HG02981 (cell line): ENCODE measurements at regions not wholly inside any gene's neighbourhood (a gene's known extent, or its start where the extent isn't known, plus 50 kb on each side); places are given as distances from the start of the nearest gene placed in this dataset.

Experiments used
- ATAC-seq: cut with Tn5 transposase; IDR thresholded peaks from one replicate; pipeline ENCODE4 v1.9.1; 2021; ENCODE audit warnings: mild to moderate bottlenecking, moderate library complexity; ENCODE audit not compliant: unreplicated experiment

DNA sequence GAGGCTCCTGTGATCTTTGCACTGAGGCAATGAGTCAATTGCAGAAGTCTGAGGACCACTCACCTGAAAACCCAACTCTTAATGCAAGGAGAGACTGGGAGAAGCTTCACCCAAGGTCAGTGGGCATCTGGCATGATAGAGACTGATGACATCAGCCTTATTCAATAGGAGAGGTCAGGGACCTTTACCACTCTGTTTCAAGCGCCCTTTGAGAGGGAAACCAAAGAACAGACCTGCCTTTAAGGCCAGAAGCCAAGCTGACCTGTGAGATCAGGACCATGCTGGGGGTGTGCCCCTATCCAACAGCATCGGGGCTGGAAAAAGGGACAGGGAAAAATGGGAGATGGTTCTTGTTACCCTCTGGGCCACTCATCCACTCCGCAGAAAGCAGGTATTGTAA, 83.3 kb upstream of the FOXN3 start:
- ATAC-seq = no peak

DNA sequence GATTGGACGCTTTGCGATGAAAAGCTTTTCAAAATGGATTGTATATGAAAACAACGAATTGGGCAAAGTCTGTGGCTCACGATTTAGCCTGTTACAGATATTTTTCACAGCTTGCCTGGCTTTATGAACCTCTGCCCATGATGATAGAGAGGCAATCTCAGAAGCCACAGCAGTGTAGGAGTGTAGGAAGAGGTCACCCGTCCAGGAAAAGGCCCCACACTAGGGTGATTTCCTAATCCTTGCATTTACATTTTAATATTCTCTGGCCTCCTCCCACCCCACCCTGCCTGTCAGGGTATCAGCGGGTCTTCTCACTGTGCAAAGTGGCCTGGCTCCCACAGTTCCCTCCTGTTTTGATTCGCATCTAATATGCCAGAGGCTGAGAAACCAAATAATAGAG, 81.8 kb upstream of the FOXN3 start:
- no peak for ATAC-seq

DNA sequence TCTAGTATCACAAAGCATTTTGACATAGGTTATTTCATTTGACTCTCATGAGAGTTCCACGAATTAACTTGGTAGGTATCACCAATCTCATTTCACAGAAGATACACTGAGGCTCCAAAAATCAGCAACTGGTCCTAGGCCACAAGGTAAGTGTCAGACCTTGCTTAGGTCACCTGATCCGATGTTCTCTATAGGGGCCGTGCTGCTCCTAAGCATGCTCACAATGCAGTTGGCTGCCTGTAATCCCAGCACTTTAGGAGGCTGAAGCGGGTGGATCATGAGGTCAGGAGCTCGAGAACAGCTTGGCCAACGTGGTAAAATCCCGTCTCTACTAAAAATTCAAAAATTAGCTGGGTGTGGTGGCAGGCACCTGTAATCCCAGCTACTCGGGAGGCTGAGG, 78.7 kb upstream of the FOXN3 start:
- ATAC-seq = no peak

DNA sequence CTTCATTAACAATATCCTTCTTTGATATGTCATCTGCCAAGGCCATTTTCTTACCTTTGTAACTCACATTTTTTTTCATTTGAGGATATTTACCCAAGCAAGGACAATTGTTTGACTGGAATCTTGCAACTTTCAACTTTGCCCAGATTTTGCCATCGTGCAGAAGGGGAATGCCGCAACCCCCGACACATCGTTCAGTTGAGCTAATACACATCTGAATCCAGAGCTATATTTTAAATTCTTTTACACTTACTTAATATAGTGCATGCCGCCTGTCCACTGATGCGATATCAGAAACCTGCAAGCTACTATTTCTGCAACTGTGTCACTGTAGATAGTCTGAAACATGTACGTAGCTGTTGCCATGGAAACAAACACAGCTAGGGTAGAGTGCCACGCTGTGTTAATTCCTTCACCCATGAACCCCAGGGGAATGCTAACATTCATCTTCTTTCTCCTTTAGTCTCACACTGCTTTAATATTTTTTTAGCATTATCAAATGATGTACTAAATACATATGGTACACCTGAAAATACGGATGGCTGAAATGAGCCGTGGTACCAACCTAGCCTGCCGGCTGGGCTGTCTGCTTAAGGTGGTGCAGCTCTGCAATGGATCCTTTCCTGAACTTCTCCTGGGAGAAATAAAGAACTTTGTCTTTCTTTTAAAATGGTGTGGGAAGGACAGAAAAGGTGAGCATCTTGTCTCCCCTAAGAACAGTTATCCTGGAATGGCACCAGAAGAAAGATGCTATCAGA, 77.0 kb upstream of the FOXN3 start:
- peak; percentile 94 for ATAC-seq

DNA sequence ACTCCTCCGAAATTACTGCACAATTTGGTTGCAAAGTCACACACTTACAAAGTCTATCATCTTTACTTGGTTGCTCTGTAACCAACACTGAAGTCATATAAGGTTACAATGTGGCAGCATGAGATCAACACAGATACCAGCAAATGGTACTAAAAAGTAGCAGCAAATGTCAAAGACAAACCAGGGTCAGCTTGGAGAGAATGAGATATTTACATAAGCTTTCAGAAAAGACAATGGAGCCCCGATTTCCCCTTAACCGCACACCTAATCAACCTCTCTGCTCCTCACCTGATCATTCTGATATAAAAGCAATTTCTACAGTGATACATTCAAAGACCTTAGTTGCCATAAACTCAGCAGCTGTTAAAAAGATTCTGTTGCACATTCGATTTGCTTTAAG, 76.4 kb upstream of the FOXN3 start:
- ATAC-seq = no peak

DNA sequence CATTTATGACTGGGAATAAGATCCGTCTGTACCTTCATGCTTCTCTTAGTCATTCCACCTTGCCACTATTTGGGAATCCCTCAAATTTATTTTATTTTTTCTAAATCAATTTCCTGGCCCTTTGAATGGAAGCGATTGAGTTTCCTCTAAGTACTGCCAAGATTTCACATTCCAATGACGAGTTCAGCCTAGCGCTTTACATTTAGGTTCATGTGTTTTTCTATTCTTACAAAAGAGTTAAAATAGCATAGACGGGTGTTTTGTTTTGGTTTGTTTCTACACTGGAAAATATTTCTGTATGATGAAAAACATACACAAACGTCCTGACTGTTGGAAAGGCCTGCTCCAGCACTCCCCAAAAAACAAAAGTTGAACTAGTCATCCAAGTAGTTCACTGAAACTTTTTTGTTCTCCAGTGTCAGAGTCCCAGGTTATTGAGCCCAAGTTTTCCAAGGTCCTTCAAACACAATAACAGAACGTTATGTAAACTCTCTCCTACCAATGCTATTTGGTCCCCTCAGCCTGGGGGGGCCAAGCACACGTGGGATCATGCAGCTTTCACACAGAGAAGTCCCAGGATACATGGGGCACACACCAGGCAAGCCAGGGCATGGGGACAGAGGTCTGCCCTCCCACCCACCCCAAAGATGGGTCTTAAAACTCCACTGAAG, 74.8 kb upstream of the FOXN3 start:
- no peak for ATAC-seq

DNA sequence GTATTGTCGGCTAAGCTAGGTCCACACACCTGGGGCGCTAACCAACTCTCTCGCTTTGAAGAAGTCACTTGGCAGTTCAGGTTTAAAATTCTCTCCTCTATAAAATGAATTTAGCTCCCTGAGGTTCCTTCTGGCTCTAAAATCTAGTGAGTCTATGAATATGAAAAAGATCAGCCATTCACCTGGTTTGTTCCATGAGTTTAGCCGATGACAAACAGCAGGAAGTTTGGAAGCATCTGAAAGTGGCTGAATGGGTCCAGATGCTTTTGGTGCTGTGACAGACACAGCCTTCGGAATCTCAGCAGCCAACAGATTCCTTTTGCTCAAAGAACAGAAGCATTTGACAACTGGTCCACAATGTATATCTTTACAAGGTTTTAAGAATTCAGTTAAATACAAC, 73.4 kb upstream of the FOXN3 start:
- ATAC-seq = no peak

DNA sequence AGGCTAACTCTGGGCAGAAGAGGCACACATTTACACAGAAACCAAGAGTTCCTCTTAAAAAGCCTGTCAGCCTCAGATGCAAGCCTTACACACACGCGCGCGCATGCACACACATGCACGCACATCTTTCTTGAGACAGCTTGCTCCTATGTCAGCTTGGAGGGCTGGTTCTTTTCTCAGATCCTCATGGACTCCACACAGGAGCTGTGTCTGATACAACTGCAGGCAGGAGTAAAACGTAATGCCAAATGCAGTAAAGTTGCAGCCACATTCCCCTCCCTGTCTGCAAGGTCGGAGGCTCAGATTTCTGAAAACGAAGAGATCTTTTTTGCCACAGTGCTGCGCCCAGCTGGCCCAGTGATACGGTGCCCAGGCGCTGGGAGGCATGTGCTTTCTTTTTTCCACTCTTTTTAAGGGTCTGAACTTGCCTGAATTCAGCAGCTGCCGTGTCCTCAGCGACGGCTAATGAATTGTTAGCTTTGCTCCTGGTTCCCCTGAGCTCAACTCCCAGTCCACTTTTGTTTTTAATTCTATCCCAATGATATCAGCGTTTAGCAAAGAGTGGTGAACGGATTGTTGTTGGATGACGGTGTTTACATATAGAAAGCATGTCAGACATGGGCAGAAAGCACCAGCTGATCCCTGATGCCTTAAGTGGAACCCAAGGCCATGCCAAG, 72.9 kb upstream of the FOXN3 start:
- no peak for ATAC-seq

DNA sequence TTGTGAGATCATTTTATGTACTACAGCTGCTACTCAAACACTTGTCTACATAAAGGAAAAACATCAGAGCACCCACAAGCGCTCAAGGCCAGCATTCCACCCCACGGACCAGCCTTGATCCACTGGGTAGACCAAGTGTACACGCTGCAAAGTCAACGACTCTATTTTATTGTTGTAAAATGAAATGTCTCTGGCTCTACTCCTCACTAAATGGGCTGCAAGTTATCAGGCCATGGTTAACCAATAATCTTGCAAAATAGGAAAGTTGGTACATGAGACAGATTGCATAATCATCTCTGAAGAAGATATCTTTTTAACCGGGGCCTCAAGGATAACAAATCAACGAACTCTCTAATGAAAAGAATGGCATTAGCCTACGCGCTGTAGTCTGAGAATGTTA, 69.9 kb upstream of the FOXN3 start:
- ATAC-seq = no peak

DNA sequence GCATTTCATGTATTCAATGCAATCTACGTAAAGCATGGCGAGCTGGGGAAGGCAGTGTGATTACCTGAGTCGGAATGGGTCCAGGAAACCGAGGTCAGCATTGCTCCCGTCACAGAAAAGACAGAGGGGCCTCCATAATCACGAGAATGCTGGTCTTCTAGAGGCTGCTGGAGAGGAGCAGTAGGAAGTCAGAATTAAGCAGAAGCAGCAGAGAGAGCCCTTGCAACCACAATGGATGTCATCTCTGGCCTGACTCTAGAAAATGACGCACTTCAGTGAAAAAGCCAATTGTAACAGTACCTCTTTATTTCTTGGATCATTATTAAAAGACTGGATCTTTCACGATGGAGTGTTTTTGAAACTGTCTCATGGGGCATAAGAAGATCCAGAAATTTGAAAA, 69.5 kb upstream of the FOXN3 start:
- ATAC-seq = no peak

DNA sequence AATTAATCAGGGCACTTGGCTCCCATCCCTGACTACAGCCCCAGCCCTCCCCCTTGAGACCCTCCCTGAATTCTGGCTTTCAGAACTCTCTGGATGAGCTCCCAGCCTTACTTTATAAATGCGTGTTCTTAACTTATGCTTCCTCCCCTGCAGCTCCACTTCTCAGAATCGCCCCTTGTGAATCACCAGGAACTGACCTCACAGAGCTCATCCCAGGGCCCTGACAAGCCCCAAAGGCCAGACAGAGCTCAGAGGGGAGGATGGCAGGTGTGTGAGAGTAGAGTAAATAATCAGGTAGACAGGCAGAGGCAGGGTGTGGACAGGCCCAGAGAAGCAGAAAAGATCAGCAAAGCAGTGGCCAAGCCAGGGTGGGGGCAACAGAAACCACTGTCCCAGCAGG, 68.2 kb upstream of the FOXN3 start:
- no peak for ATAC-seq

DNA sequence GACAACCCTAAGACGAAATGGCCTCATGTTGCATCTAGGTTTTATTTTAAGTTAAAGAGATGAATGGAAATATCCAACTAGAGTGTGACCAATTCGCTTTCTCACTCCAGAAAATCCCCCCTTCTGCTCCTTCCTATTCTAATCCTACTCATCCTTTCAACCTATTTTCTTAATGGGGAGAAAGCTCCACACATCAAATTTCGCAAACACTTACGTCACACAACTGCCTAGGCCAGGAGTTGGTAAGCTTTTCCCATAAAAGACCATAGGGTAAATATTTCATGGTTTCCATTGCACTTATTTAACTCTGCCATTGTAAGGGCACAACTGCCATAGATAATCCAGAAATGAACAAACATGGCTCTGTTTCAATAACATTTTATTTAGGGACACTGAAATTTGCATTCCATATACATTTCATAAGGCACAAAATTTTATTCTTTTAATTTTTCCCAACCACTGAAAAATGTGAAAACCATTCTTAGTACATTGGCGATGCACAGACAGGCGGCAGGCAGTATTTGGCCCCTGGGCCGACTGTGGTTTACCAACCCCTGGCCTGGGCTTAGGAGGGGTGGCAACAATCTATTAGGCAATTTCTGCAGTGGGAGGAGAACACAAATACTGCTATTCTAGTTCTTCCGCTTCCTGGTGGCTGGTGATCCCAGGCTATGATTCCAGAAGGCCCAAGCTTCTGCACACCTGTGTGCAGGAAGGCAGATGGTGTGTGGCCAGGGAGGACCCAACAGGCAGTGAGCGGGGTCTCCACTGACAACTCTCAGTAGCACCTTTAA, 67.2 kb upstream of the FOXN3 start:
- no peak for ATAC-seq

DNA sequence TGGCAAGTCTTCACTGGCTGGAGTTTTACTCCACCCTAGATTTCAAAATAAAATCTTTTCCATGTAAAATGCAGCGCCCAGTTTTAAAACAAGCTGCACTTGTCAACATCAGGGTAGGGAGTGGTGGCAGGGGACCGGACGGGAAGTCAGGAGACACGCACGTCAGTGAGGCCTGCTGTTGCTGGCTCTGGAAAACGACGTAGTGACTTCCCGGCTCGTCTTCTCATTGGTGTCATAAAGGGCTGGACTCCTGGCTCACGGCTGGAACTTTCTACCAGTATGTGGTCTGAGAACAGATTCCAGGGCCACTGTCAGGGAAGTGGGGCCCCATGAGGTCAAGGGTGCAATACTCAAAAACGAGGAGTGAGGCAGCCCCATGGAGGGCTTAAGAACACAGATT, 64.2 kb upstream of the FOXN3 start:
- ATAC-seq = no peak

DNA sequence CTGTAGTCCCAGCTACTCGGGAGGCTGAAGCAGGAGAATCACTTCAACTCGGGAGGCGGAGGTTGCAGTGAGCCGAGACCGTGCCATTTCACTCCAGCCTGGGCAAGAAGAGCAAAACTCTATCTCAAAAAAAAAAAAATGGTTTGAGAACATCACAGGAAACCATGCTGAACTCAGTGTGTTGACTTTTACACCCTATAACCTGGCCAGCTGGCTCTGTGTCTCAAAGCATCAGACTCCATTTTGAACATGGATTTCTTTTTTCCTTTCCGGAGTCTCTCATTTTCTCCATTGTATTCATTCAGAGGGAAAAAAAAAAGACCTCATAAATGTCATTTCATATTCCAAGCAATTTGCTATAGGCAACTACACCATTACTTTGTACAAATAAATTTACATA, 63.2 kb upstream of the FOXN3 start:
- ATAC-seq = no peak

DNA sequence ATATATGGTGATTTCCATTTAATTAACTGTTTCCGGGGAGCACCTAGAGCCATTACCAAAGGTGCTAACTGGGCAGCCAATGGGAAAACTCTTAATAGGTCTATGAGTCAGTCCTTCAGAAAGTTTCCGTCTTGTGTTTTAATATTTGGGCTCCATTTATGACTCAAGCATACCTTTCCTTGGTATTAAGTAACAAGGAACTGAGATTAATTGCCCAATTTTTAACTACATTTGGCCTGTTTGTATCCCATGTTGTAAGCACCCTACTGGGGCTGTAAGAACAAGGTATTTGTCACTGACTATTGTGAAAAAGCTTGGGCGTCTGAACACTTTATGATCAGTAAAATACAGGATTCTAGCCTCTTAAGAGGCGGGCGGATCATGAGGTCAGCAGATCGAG, 62.8 kb upstream of the FOXN3 start:
- ATAC-seq = no peak

DNA sequence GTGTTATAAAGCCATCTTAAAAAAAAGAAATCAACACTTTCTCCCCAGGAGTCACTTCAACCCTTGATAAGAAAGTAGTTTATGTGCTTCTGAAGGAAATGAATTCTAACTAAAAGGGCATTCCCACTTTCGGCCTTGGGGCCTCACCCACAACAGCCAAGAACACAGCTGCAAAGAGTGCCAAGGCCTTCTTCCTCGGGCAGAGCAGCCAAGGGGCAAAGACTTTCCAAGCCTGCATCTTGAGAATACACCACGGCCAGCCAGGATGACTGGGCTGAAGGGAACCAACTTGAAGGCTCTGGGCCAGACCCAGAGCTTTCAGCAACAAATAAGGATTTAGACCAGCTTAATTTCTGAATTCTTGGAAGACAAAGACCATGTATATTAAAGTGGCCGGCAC, 60.4 kb upstream of the FOXN3 start:
- no peak for ATAC-seq

DNA sequence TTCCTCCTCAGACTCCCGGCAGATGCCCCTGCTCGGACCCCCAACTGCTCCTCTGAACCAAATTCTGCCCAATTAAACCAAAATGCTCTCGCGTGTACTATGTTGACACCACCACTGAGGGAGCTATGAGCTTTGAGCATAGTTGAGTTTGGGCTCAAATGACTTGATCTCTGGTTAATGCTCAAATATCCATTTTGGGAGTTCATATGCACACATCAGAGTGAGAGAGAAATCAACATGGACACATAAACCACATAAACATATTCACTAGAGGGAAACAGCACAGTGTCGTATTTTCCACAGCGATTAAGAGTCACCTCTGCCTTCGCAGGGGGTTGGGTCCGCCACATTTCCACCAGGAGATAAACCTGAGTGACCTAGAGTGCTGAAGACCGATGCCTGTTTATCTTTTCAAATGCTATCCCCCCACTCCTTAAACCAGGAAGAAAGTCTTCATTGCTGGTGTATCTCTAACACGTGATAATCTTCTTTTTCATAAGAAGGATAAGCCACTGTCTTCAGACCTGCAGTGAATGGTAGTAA, 59.4 kb upstream of the FOXN3 start:
- no peak for ATAC-seq

DNA sequence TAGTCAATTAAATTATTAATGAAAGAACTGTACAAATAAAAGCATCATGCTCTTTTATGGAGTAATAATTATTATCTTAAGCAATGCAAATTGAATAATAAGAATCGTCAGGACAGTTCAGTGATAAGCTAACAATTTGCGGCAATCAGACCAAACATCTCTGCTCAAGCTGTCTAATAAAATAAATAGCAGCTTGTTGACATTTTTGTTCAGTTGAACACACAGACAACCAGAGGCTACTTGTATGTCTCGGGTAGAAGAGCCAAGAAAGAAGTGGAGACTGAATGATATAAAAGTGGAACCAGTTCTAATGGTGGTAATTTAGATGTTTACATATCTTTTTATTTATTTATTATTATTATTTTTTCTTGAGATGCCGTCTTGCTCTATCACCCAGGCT, 57.4 kb upstream of the FOXN3 start:
- no peak for ATAC-seq

DNA sequence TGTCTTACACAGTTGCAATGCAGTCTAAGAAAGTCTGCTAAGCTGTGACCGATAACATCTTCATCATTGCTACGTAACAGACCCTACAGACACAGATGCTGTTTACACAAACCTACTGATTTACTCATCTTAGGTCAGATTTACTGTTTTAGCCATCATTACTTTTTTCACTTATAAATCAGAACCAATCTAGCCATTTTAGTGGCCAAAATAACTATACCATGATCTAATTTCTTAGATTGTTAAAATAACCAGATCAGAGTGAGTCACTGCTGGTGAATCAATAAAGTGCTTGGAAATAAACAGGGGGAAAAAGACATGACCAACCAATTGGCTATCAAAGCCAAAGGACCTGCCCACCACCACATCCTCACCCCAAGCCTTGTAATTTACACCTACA, 57.0 kb upstream of the FOXN3 start:
- no peak for ATAC-seq

DNA sequence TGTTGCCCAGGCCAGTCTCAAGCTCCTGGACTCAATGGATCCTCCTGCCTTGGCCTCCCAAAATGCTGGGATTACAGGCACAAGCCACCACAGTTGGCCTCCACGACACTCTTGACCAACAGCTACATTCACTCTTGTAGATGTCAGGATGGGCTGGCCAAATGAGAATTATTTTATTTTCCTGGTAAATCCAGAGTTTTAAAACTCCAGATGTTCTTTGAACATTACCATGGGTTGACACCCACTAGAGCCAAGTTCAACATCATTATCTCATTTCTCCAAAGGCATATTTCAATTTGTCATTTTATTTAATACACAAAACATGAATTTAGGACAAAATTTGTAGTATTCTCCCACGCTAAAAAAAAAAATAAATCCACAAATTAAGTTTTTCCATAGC, 56.5 kb upstream of the FOXN3 start:
- no peak for ATAC-seq

DNA sequence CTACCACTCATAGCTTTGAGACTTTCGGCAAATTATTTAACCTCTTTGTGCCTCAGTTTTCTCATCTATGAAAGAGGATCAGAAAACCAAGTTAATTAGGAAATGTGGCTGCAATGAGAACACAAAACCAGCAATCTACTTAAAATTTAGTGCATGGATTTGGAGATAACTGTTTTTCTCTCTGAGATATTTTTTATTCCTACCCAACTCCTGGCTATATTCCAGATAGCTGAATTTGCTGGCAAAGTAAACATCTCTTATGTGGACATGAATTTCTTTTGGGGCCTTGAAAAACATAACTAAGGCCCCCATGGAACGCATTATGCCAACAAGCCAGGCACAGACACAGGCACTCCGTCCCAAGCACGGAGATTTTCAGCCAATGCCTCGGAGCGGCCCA, 53.4 kb upstream of the FOXN3 start:
- no peak for ATAC-seq
